Choroid plexus epithelial cell (primary cell): ENCODE measurements at regions not wholly inside any gene's neighbourhood (a gene's known extent, or its start where the extent isn't known, plus 50 kb on each side); places are given as distances from the start of the nearest gene placed in this dataset.

Source experiments
- DNase-seq: peaks from one replicate; pipeline ENCODE4 v3.0.0-alpha.2; 2010; ENCODE audit warnings: low read depth
- H3K4me3 ChIP-seq: 2 replicates; pipeline ENCODE4 v1.5.1; 2011; ENCODE audit warnings: low read depth, mild to moderate bottlenecking, control low read depth, low read length, moderate library complexity
- CTCF ChIP-seq: conservative IDR thresholded peaks from 2 replicates; pipeline ENCODE4 v1.5.1; 2011; ENCODE audit warnings: low read depth, mild to moderate bottlenecking, control low read depth, inconsistent platforms, low read length, moderate library complexity

- no peak for DNase-seq
- TF ChIP-seq CTCF, result no peak
- H3K4me3 ChIP-seq, result no peak overlapping the region
Measured at GRCh38 chr15:79592126-79592525, 160.0 kb downstream of the MINAR1 start.

- DNase-seq, result peak; percentile 50
- peak; percentile 53 for TF ChIP-seq CTCF
- no peak overlapping the region for H3K4me3 ChIP-seq
Measured at GRCh38 chr15:79593119-79593869, 161.2 kb downstream of the MINAR1 start.

GRCh38 chr15:79595306-79595705 is 163.2 kb downstream of the MINAR1 start:
- no peak for DNase-seq
- TF ChIP-seq CTCF, result no peak
- no peak overlapping the region for H3K4me3 ChIP-seq

- peak; percentile 90 for DNase-seq
- H3K4me3 ChIP-seq, result no peak overlapping the region
- peak; percentile 99 for TF ChIP-seq CTCF
Measured at GRCh38 chr15:79595995-79596622, 164.0 kb downstream of the MINAR1 start.

- DNase-seq, result no peak
- no peak for TF ChIP-seq CTCF
- no peak overlapping the region for H3K4me3 ChIP-seq
Measured at GRCh38 chr15:79598639-79599038, 166.5 kb downstream of the MINAR1 start.

GRCh38 chr15:79601405-79602086 is 169.4 kb downstream of the MINAR1 start:
- no peak overlapping the region for H3K4me3 ChIP-seq
- no peak for TF ChIP-seq CTCF
- no peak for DNase-seq
